Breast epithelium (tissue), 4 donors: ENCODE measurements at regions not wholly inside any gene's neighbourhood (a gene's known extent, or its start where the extent isn't known, plus 50 kb on each side); places are given as distances from the start of the nearest gene placed in this dataset.
"Not testable (repeated sequence)": the region's sequence is repeated elsewhere in the genome, so short reads cannot be mapped to it uniquely, and the experiment has no call there.

Experiments
- DNase-seq, 2 donors: peaks; one replicate each; pipeline ENCODE4 v3.0.0-alpha.2; 2019; ENCODE audit warnings: low spot score in 2 of 2
- H3K27ac ChIP-seq, 2 donors: fragments of 200-600 bp; sonication (generic) in 1 of 2; one replicate each; pipeline ENCODE4 v1.5.1; 2016 to 2019; ENCODE audit warnings: mild to moderate bottlenecking in 1 of 2
- H3K27me3 ChIP-seq, 2 donors: fragments of 200-600 bp; sonication (generic) in 1 of 2; one replicate each; pipeline versions ENCODE4 v1.5.1 to v1.6.0; 2017 to 2019; ENCODE audit warnings: control low read depth in 1 of 2, mild to moderate bottlenecking in 1 of 2
- H3K36me3 ChIP-seq: fragments of 200-600 bp; one replicate; pipeline ENCODE4 v1.5.1; 2019
- H3K4me1 ChIP-seq, 2 donors: fragments of 200-600 bp; sonication (generic); one replicate each; pipeline ENCODE4 v1.5.1; 2016 to 2019; ENCODE audit warnings: control low read depth in 1 of 2
- H3K4me3 ChIP-seq, 3 donors: fragments of 200-600 bp; sonication (generic); 1 replicate in 2 of 3; 2 replicates in 1 of 3; pipeline ENCODE4 v1.5.1; 2016 to 2019; ENCODE audit warnings: mild to moderate bottlenecking in 3 of 3, moderate library complexity in 2 of 3
- H3K9me3 ChIP-seq, 2 donors: fragments of 200-600 bp; sonication (generic) in 1 of 2; one replicate each; pipeline ENCODE4 v1.5.1; 2016 to 2019; ENCODE audit warnings: control low read depth in 1 of 2
- CTCF ChIP-seq, 3 donors: fragments of 450-650 bp; IDR thresholded peaks; one replicate each; pipeline ENCODE4 v1.5.1; 2016 to 2017; ENCODE audit warnings: antibody characterized with exemption in 3 of 3, mild to moderate bottlenecking in 3 of 3, moderate library complexity in 3 of 3
- POLR2A ChIP-seq: fragments of 450-650 bp; IDR thresholded peaks from one replicate; pipeline ENCODE4 v1.6.1; 2016; ENCODE audit warnings: antibody characterized with exemption, mild to moderate bottlenecking, moderate library complexity
- POLR2AphosphoS5 ChIP-seq, 3 donors: sonication (generic); formaldehyde crosslinking; IDR thresholded peaks; one replicate each; pipeline ENCODE4 v1.6.1; 2017; ENCODE audit warnings: antibody characterized with exemption in 3 of 3
- intact Hi-C: fragments of 100-400 bp; cut with DNase I; formaldehyde crosslinking; loops from one replicate; pipeline ENCODE4 v1.15.1; 2023; ENCODE audit warnings: low total_unique reads

GRCh38 chr7:136275794-136276193 is 298.6 kb upstream of the MTPN start:
- no peak for TF ChIP-seq POLR2A
- TF ChIP-seq CTCF (IDR thresholded peaks at IDR 0.05): no peak
- no peaks in the 10 kb centered on the region for H3K36me3 ChIP-seq
- no peak for DNase-seq
- intact Hi-C loops: no loop called here
- no peak overlapping the region for H3K27ac ChIP-seq
- H3K4me3 ChIP-seq: no peak overlapping the region
- H3K9me3 ChIP-seq: no peaks in the 10 kb centered on the region
- no peaks in the 10 kb centered on the region for H3K27me3 ChIP-seq
- H3K4me1 ChIP-seq: no peaks in the 10 kb centered on the region

- DNase-seq: no peak
- intact Hi-C loops: no loop called here
- TF ChIP-seq POLR2A: no peak
- TF ChIP-seq POLR2AphosphoS5 (IDR thresholded peaks at IDR 0.05): no peak
- no peak for TF ChIP-seq CTCF (IDR thresholded peaks at IDR 0.05)
Measured at GRCh38 chr7:136274636-136275345, 297.6 kb upstream of the MTPN start.

GRCh38 chr7:136272934-136273333 is 295.8 kb upstream of the MTPN start:
- Histone ChIP-seq H3K4me1 (no peaks in the 10 kb centered on the region), H3K27me3 (no peaks in the 10 kb centered on the region), H3K9me3 (no peaks in the 10 kb centered on the region), H3K36me3 (no peaks in the 10 kb centered on the region), H3K27ac (no peak overlapping the region), H3K4me3 (no peak overlapping the region)
- DNase-seq: no peak
- intact Hi-C loops: no loop called here
- no peak for TF ChIP-seq CTCF (IDR thresholded peaks at IDR 0.05)
- TF ChIP-seq POLR2A: no peak
- no peak for TF ChIP-seq POLR2AphosphoS5 (IDR thresholded peaks at IDR 0.05)

More at GRCh38 chr7:136274636-136275345, 297.6 kb upstream of the MTPN start:
- Histone ChIP-seq H3K4me3 (no peak overlapping the region), H3K36me3 (no peaks in the 10 kb centered on the region), H3K9me3 (no peaks in the 10 kb centered on the region), H3K27ac (no peak overlapping the region), H3K27me3 (no peaks in the 10 kb centered on the region), H3K4me1 (no peaks in the 10 kb centered on the region)

- Histone ChIP-seq H3K4me3 (no peak overlapping the region), H3K4me1 (no peaks in the 10 kb centered on the region), H3K27ac (no peak overlapping the region), H3K36me3 (no peaks in the 10 kb centered on the region), H3K27me3 (no peaks in the 10 kb centered on the region), H3K9me3 (peaks cover 2 to 24% of the 10 kb centered on the region in 2 donors)
- DNase-seq: no peak
- intact Hi-C loops: no loop called here
- no peak for TF ChIP-seq POLR2A
- TF ChIP-seq POLR2AphosphoS5 (IDR thresholded peaks at IDR 0.05): no peak
- no peak for TF ChIP-seq CTCF (IDR thresholded peaks at IDR 0.05)
Measured at GRCh38 chr7:136267822-136268221, 290.7 kb upstream of the MTPN start.

- peaks cover 2 to 30% of the 10 kb centered on the region in 2 donors for H3K9me3 ChIP-seq
- no peak for DNase-seq
- no peak for TF ChIP-seq POLR2AphosphoS5 (IDR thresholded peaks at IDR 0.05)
- no peak for TF ChIP-seq CTCF (IDR thresholded peaks at IDR 0.05)
- TF ChIP-seq POLR2A: no peak
- H3K4me1 ChIP-seq: no peaks in the 10 kb centered on the region
- no peaks in the 10 kb centered on the region for H3K36me3 ChIP-seq
- intact Hi-C loops: no loop called here
- no peaks in the 10 kb centered on the region for H3K27me3 ChIP-seq
- H3K4me3 ChIP-seq: no peak overlapping the region
- no peak overlapping the region for H3K27ac ChIP-seq
Measured at GRCh38 chr7:136266457-136266856, 289.3 kb upstream of the MTPN start.

- H3K36me3 ChIP-seq, intact Hi-C loops, H3K4me1 ChIP-seq, H3K27me3 ChIP-seq, H3K4me3 ChIP-seq, H3K27ac ChIP-seq, DNase-seq: not testable (repeated sequence)
- peaks cover 14 to 43% of the 10 kb centered on the region in 2 donors for H3K9me3 ChIP-seq
Measured at GRCh38 chr7:136264304-136264703, 287.1 kb upstream of the MTPN start.

- H3K36me3 ChIP-seq, H3K27me3 ChIP-seq, intact Hi-C loops, H3K4me3 ChIP-seq, H3K27ac ChIP-seq, H3K4me1 ChIP-seq, DNase-seq: not testable (repeated sequence)
- H3K9me3 ChIP-seq: peaks cover 14 to 43% of the 10 kb centered on the region in 2 donors
Measured at GRCh38 chr7:136263112-136263860, 286.1 kb upstream of the MTPN start.

- DNase-seq, H3K27me3 ChIP-seq, H3K27ac ChIP-seq, H3K36me3 ChIP-seq, H3K4me3 ChIP-seq, intact Hi-C loops, H3K4me1 ChIP-seq: not testable (repeated sequence)
- peaks cover 14 to 41% of the 10 kb centered on the region in 2 donors for H3K9me3 ChIP-seq
Measured at GRCh38 chr7:136260591-136260990, 283.4 kb upstream of the MTPN start.
